Umbilical cord (tissue), 1 donor: ENCODE measurements at regions not wholly inside any gene's neighbourhood (a gene's known extent, or its start where the extent isn't known, plus 50 kb on each side); places are given as distances from the start of the nearest gene placed in this dataset.
A peak's percentile ranks its signal among the peaks of the same experiment; 100 is the strongest.
"Not testable (repeated sequence)": the region's sequence is repeated elsewhere in the genome, so short reads cannot be mapped to it uniquely, and the experiment has no call there.

Experiments used
- DNase-seq: peaks from one replicate; pipeline ENCODE4 v3.0.0-alpha.2; 2015; ENCODE audit warnings: low spot score

- DNase-seq = no peak
Measured at GRCh38 chr2:180607514-180608049, 372.8 kb upstream of the UBE2E3 start.

DNA sequence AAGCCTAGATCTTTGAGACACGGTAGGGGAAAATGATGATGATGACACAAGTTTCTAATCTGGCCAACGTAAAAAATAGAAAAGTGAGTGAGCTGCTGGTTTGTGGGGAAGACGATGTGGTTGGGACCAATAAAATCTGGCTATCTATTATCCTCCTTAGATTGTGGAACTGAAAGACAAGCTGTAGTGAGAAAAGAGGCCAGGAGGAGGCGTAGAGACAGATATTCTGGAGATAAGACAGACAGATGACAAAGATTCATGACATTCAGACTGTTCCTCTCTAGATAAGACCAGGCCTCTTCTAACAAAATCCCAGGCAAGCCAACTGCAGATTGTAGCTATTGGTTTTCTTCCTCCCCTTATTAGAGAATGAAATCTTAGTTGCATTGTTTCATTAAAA lies 376.3 kb upstream of the UBE2E3 start:
- DNase-seq = no peak

- no peak for DNase-seq
Measured at GRCh38 chr2:180601016-180601415, 379.4 kb upstream of the UBE2E3 start.

- DNase-seq = no peak
Measured at GRCh38 chr2:180599804-180600203, 380.6 kb upstream of the UBE2E3 start.

DNA sequence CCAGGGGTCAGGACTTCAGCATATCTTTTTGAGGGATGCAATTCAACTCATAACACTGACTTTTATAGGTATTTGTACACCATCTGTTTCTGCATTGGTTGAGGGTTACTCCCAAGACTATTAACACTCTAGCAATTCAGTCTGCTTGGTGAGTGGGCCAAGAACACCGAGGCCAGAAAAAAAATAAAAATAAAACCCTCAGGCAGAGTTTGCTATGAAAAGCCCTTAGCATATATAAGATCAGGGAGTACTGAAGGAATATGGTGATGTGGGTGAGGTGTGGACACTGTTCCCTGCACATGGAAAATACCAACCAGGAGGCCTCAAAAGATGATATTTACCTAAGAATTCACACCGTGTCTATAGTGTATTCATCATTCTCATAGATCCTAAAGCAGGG lies 383.2 kb upstream of the UBE2E3 start:
- DNase-seq = no peak

DNA sequence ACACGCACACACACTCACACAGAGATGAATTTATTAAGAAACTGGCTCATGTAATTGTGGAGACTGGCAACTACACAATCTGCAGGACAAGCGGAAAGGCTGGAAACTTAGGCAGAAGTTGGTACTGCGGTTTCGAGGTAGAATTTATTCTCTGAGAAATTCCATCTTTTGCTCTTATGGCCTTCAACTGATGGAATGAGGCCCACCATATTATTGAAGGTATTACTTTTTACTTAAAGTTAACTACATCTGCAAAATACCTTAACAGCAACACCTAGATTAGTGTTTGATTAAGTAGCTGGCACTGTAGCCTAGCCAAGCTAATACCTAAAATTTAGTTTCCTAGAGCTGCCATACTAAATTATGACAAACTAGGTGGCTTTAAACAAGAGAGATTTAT lies 384.0 kb upstream of the UBE2E3 start:
- no peak for DNase-seq

- no peak for DNase-seq
Measured at GRCh38 chr2:180591947-180592346, 388.5 kb upstream of the UBE2E3 start.

DNA sequence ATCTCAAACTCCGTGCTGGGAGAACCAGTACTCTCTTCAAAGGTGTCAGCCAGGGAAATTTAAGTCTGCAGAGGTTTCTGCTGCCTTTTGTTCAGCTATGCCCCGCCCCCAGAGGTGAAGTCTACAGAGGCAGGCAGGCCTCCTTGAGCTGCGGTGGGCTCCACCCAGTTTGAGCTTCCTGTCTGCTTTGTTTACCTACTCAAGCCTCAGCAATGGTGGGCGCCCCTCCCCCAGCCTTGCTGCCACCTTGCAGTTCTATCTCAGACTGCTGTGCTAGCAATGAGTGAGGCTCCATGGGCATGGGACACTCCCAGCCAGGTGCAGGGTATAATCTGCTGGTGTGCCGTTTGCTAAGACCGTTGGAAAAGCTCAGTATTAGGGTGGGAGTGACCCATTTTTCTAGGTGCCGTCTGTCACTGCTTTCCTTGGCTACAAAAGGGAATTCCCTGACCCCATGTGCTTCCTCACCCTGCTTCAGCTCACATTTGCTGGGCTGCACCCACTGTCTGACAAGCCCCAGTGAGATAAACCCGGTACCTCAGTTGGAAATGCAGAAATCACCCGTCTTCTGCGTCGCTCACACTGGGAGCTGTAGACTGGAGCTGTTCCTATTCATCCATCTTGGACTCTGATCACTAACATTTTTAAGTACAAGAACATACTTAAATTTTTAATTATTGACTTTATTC lies 389.2 kb upstream of the UBE2E3 start:
- not testable (repeated sequence) for DNase-seq

GRCh38 chr2:180583441-180584140 lies 396.8 kb upstream of the UBE2E3 start:
- DNase-seq = no peak

GRCh38 chr2:180579388-180579787 lies 401.0 kb upstream of the UBE2E3 start:
- no peak for DNase-seq

DNA sequence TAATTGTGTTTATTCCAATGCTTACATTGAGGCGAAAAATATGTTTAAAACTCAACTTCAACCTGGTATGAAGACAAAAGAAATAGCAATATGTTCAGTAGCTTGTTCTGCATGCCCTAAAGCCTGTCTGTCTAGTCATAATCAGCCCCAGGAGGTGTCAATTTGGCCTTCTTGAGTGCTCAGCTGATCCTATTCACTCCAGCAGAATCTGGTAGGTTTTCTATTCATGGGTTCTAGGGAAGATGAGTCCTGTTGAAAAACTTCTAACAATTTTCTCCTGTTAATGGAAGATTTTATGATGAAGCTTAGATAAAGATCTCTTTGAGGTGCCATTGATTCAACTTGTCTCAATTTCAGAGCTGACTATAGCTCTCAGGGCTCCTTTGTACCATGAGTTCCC lies 402.0 kb upstream of the UBE2E3 start:
- DNase-seq = no peak

GRCh38 chr2:180577567-180577966 lies 402.8 kb upstream of the UBE2E3 start:
- no peak for DNase-seq

- DNase-seq = no peak
Measured at GRCh38 chr2:180573951-180574350, 406.5 kb upstream of the UBE2E3 start.

DNA sequence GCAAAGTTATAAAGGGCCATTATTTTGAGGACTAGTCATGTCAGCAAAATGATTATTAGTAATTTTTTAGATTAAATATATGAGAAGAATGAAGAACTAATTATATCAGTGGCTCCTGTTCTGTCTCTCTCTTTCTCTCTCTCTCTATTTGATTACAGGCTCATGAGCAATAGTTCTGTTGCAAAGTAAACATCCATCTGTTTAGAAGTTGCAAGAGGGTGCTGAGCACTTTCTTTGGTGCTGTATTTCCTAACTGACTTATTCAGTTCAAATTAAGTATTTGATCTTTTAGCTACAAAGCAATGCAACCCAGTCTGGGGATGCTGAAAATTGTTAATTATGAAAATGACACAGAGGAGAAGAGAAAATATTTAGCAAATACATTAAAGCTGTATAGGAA lies 408.1 kb upstream of the UBE2E3 start:
- DNase-seq = no peak

GRCh38 chr2:180571559-180571958 lies 408.8 kb upstream of the UBE2E3 start:
- DNase-seq = peak; percentile 86

GRCh38 chr2:180570864-180571263 lies 409.5 kb upstream of the UBE2E3 start:
- DNase-seq = peak; percentile 84

- DNase-seq = no peak
Measured at GRCh38 chr2:180564051-180564450, 416.4 kb upstream of the UBE2E3 start.

DNA sequence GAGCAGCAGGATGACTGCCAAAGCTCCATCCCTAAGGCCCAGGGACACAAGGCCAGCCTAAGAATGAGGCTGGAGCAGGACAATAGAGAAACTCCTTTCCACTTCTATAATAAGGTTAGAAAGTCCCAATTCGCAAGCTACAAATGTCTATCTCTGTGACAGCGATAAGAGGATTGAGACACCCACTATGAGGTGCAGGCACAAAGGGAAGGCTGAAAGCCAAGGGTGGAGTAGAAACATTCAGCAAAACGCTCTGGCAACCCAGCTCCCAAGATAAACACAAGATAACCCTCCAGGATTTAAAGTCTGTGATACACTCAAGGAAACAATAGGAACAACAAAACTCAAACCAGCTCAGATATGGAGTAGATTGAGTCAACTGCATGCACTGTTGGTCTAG lies 418.0 kb upstream of the UBE2E3 start:
- DNase-seq = no peak

DNA sequence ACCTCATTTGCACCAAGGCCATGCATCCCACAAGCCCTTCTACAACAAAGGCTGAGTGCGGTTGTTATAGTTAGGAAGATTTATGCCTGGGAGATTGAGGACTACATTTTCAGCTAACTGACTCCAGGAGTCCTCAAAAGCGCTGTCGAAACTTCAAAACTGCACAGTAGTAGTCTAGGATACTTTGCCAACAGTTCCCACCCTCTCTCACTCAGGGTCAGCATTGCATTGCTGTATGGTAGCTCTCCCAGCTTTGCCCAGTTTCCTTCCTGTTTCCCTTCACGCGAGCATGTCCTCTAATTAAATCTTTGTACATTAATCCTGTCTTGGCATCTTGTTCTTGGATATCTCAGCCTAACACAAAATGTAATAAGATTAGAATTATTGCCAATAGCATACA lies 420.6 kb upstream of the UBE2E3 start:
- no peak for DNase-seq

DNA sequence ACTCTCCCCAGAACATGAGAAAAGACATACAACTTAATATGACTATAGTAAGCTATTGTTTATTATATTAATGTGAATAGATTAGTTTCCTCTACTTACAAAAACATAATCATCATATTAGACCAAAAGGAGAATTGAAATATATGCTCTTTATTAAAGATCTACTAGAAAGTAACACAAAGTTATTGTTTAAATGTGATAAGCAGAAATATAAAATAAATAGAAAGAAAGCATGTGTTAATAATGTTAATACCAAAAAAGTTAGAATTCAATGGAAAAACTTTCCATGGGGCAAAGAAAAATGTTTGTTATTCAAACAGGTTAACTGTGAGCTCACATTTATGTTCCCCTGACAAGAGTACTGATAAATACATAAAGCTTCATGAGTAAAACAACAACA lies 421.4 kb upstream of the UBE2E3 start:
- DNase-seq = no peak

DNA sequence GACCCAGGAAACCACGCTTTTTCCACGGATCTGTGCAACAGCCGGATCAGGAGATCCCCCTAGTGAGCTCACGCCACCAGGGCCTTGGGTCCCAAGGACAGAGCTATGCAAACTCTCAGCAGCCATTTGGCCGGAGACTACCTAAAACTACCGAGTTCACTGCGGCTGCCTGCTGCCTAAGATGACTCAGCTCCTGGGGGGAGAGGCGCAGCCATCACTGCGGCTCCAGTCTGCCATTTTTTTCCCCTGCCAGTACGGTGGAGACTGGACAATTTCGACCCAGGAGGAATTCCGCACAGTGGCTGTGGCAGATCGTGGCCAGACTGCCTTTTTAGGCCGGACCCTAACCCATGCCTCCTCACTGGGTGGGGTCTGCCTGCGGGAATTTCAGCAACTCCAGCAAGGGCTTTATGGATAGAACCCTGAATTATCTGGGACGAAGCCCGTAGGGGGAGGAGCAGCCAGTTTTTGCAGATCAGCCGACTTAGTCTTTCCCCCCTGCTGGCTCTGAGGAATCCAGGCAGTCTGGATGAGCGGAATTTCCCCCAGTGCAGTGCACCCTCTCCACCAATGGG lies 424.9 kb upstream of the UBE2E3 start:
- no peak for DNase-seq

DNA sequence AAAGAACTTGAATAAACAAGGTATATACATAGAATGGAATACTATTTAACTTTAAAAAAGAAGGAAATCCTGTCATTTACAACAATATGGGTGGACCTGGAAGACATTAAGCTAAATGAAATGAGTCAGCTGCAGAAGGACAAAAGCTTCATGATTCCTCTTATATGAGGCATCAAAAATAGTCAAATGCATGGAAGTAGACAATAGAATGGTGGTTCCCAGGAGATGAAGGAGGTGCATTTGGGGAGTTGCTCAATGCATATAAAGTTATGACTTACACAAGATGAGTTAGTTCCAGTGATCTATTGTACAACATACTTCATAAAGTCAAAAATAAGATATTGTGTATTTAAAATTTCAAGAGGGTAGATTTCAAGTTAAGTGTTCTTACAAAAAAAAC lies 426.1 kb upstream of the UBE2E3 start:
- DNase-seq = no peak
